Central memory CD8-positive, alpha-beta T cell (primary cell): ENCODE measurements at regions not wholly inside any gene's neighbourhood (a gene's known extent, or its start where the extent isn't known, plus 50 kb on each side); places are given as distances from the start of the nearest gene placed in this dataset.
"Not testable (repeated sequence)": the region's sequence is repeated elsewhere in the genome, so short reads cannot be mapped to it uniquely, and the experiment has no call there.

Experiments used
- ATAC-seq: fragments of 150-1000 bp; cut with Tn5 transposase; replicated peaks from 2 replicates; pipeline ENCODE4 v1.10.0; 2022; ENCODE audit warnings: mild to moderate bottlenecking, moderate FRiP score, moderate number of reproducible peaks; ENCODE audit not compliant: poor library complexity, severe bottlenecking; ENCODE audit errors: extremely low read depth
- DNase-seq, 2 donors: peaks; one replicate each; pipeline ENCODE4 v3.0.0; 2021; ENCODE audit warnings: low spot score in 2 of 2
- H3K27ac Mint-ChIP-seq: one replicate; pipeline ENCODE4 v1.8.0; 2022; ENCODE audit warnings: low read depth, mild to moderate bottlenecking, moderate library complexity, mixed read lengths
- H3K27me3 Mint-ChIP-seq: one replicate; pipeline ENCODE4 v1.8.0; 2022; ENCODE audit warnings: mixed read lengths
- H3K36me3 Mint-ChIP-seq: one replicate; pipeline ENCODE4 v1.8.0; 2022; ENCODE audit warnings: mild to moderate bottlenecking, moderate library complexity, mixed read lengths; ENCODE audit not compliant: insufficient read depth
- H3K4me1 Mint-ChIP-seq: one replicate; pipeline ENCODE4 v1.8.0; 2022; ENCODE audit warnings: mixed read lengths
- H3K4me3 Mint-ChIP-seq: one replicate; pipeline ENCODE4 v1.8.0; 2022; ENCODE audit warnings: mild to moderate bottlenecking, moderate library complexity, mixed read lengths
- H3K9me3 Mint-ChIP-seq: one replicate; pipeline ENCODE4 v1.8.0; 2022; ENCODE audit warnings: mixed read lengths

DNA sequence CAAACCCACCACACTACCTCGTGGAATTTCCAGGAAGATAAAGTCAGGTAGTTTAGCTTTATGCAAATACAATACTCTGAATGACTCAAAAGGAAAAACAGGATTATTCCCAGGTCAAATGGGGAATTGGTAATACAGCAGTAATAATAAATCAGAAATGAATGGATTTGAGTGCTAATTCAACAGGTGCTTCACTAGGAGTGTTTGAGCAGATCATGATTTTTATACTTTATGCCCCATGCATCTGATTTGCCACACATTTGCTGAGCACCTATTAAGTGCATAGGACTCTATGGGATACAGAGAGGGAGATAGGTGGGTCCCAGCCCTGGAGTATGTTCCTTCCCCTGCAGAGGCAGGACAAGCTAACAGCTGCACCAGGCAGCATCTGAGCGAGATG, 381.4 kb upstream of the PODXL start:
- H3K4me3 Mint-ChIP-seq = no peak overlapping the region
- no peaks in the 10 kb centered on the region for H3K36me3 Mint-ChIP-seq
- H3K27ac Mint-ChIP-seq = no peak overlapping the region
- H3K9me3 Mint-ChIP-seq = no peaks in the 10 kb centered on the region
- peaks cover 31% of the 10 kb centered on the region for H3K27me3 Mint-ChIP-seq
- H3K4me1 Mint-ChIP-seq = no peaks in the 10 kb centered on the region
- DNase-seq (no peak), ATAC-seq (no peak)

DNA sequence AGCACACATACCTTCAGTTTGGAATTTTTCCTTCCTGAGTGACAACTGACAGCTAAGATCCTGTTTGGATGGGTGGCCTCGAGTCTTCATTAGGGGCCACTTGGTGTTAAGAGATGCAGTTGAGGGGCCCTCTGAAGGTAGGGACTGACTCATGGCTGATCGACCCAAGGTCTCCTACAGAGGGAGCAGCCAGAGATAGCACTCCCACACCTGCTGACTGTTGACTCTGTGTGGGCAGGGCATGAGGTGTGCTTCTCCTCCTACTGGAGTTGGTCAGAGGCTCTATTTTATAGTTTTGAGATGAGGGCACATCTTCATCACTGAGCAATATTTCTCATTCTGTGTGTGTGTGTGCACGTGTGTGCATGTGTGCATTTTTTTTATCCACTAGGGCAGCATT, 378.8 kb upstream of the PODXL start:
- H3K4me1 Mint-ChIP-seq = no peaks in the 10 kb centered on the region
- ATAC-seq = no peak

DNA sequence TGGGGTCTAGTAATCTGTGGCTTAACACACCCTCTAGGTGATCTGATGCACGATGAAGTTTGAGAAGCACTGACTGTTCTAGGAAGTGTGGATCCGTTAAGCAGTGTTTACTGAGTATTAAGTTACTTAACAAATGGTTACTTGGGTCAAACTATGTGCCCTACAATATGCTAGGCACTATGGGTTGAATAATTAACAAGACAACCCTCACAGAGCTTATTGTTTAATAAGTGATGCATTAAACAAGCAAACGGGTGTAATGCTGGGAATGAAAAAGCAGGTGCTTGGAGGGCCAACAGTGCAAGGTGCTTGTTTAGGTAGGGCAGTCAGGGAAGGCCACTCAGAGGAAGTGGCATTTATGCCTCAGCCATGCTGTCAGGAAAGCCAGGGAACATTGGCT, 378.0 kb upstream of the PODXL start:
- no peak overlapping the region for H3K27ac Mint-ChIP-seq
- ATAC-seq = no peak
- H3K9me3 Mint-ChIP-seq = no peaks in the 10 kb centered on the region
- DNase-seq = no peak
- H3K27me3 Mint-ChIP-seq = no peaks in the 10 kb centered on the region
- no peak overlapping the region for H3K4me3 Mint-ChIP-seq
- no peaks in the 10 kb centered on the region for H3K36me3 Mint-ChIP-seq
- no peaks in the 10 kb centered on the region for H3K4me1 Mint-ChIP-seq

More for the DNA sequence above, 378.8 kb upstream of the PODXL start:
- H3K27ac Mint-ChIP-seq = no peak overlapping the region
- H3K9me3 Mint-ChIP-seq = no peaks in the 10 kb centered on the region
- H3K4me3 Mint-ChIP-seq = no peak overlapping the region
- H3K27me3 Mint-ChIP-seq = peaks cover 6% of the 10 kb centered on the region
- H3K36me3 Mint-ChIP-seq = no peaks in the 10 kb centered on the region
- no peak for DNase-seq

DNA sequence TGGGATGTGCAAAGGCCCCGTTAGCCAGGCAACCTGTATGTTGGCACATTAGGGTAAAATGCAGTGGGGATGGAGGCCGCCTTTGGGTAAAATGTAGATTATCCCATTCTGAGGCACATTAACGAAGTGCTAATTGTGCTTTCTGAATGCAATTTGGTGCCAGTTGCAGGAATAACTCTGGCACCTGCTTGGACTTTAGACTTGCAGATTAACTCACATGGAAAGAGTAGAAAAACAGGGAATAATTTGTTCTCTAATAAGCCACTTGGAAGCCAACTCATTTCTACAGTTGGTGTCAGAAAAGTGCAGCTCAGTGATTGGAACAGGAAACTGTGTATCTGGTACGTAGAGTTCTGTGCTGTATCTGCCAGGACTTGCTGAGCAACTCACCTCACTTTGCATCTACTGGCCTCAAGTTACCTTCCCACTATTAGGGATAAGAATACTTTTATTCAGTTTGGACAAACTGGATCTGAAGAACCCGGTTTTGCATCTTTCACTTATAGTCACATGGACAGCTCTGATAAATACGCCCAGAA, 377.4 kb upstream of the PODXL start:
- no peak overlapping the region for H3K4me3 Mint-ChIP-seq
- no peaks in the 10 kb centered on the region for H3K9me3 Mint-ChIP-seq
- H3K27ac Mint-ChIP-seq = no peak overlapping the region
- no peaks in the 10 kb centered on the region for H3K4me1 Mint-ChIP-seq
- ATAC-seq (no peak), DNase-seq (no peak)
- no peaks in the 10 kb centered on the region for H3K27me3 Mint-ChIP-seq
- no peaks in the 10 kb centered on the region for H3K36me3 Mint-ChIP-seq

DNA sequence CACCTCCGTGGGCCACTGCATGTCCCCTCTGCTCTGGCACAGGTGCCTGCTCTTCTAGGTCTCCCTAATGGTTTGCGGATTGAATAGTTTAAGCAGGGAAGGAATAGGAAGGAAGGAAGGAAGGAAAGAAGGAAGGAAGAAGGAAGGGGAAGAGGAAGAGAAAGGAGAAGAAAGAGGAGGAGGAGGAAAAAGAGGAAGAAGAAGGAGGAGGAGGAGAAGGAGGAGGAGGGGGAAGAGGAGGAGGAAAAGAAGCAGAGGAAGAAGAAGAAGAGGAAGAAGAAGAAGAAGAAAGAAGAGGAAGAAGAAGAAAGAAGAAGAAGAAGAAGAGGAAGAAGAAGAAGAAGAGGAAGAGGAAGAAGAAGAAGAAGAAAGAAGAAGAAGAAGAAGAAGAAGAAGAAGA, 376.8 kb upstream of the PODXL start:
- H3K9me3 Mint-ChIP-seq, ATAC-seq, H3K4me1 Mint-ChIP-seq, H3K4me3 Mint-ChIP-seq, DNase-seq, H3K27me3 Mint-ChIP-seq, H3K27ac Mint-ChIP-seq, H3K36me3 Mint-ChIP-seq: not testable (repeated sequence)

DNA sequence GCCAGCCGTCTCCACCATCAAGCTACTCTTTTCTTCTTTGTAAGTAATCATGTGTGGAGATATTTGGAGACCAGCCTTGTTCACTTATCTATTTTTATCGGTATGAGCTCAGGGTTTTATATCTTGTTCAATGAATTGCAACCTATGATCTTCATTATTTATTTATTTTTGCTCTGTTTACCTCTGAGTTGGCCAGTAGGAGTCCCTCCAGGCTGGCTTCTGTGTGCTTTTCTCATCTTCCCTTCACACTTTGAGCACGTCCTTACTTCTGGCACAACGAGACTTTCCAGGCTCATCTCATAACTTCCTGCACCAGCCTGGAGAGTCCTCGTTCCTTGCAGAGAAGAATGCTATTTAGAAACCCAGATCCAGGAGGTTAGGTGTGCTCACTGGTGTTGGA, 375.8 kb upstream of the PODXL start:
- Mint-ChIP-seq H3K27me3 (peaks cover 13% of the 10 kb centered on the region), H3K9me3 (no peaks in the 10 kb centered on the region)
- no peak for ATAC-seq

DNA sequence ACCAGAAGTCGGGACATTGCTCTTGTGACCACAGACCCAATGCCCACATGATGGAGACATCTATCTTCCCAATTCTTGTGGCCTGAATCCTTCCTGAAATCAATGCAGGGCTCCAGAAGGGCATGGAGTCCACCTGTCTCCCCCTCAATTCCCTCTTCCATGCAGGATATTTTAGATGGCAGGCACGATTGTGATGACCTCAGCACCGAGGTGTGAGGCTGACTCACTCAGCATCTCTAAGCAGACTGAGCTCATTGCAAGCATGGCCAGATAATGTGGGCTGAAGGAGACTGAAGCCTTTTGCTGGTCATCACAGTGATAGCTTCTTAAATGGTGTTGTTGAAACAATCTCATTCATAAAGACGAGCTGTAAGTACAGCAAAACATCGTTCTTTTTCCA, 374.9 kb upstream of the PODXL start:
- Mint-ChIP-seq H3K9me3 (no peaks in the 10 kb centered on the region), H3K27me3 (peaks cover 15% of the 10 kb centered on the region), H3K4me3 (no peak overlapping the region), H3K27ac (no peak overlapping the region), H3K36me3 (no peaks in the 10 kb centered on the region), H3K4me1 (no peaks in the 10 kb centered on the region)
- DNase-seq (no peak), ATAC-seq (no peak)

More for the DNA sequence above, 375.8 kb upstream of the PODXL start:
- Mint-ChIP-seq H3K36me3 (no peaks in the 10 kb centered on the region), H3K27ac (no peak overlapping the region), H3K4me1 (no peaks in the 10 kb centered on the region), H3K4me3 (no peak overlapping the region)
- no peak for DNase-seq

DNA sequence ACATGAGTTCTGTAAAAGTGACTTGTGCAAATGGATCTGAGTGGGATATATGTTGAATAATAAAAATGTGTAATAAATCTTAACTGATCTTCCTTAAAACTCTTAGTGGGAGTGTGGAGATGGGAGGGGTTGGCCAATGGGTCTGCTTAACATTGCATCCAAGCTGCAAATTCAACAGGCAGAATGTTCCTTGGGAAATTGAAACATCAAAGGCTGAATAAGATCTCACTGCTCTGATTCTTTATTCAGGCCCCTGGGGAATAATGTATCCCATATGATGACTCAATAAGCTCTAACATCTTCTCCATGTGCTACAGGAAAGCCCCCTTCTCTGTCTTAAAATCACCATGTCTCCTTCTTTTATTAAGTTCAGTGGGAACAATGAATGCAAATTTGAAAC, 373.2 kb upstream of the PODXL start:
- no peaks in the 10 kb centered on the region for H3K36me3 Mint-ChIP-seq
- DNase-seq = no peak
- H3K4me1 Mint-ChIP-seq = peaks cover 3% of the 10 kb centered on the region
- peaks cover 15% of the 10 kb centered on the region for H3K27me3 Mint-ChIP-seq
- no peak overlapping the region for H3K4me3 Mint-ChIP-seq
- no peak overlapping the region for H3K27ac Mint-ChIP-seq
- no peak for ATAC-seq
- no peaks in the 10 kb centered on the region for H3K9me3 Mint-ChIP-seq

DNA sequence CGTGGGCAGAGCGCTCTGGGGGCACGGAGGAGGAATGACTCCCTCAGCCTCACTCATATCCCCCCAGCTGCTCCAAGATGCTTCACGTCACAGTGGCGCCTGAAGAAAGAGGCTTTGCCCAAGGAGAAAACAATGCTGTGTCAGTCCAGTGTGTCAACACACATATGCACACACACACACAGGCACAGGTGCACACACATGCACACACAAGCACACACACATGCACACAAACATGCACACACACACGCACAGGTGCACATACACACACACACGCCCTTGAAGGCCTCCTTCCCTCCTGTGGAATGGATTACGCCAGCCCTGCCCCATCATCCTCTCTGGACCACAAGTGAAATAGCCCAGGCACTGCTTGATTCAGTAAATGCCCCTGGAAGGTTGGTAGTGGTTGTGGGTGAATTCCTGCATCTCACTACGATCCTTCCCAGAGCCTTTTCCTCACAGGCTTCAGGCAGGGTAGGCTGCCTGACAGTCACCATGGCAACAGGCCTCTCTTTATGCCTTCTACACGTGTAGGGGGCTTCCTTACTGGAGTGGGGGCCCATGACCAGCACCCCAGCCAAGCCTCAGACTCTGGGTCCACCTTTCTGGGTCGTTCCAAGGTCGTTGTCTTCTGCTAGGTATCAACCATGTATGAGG, 371.5 kb upstream of the PODXL start:
- H3K27ac Mint-ChIP-seq = no peak overlapping the region
- H3K4me3 Mint-ChIP-seq = no peak overlapping the region
- ATAC-seq (no peak), DNase-seq (no peak)
- H3K4me1 Mint-ChIP-seq = peaks cover 4% of the 10 kb centered on the region
- H3K27me3 Mint-ChIP-seq = peaks cover 15% of the 10 kb centered on the region
- H3K9me3 Mint-ChIP-seq = no peaks in the 10 kb centered on the region
- no peaks in the 10 kb centered on the region for H3K36me3 Mint-ChIP-seq

DNA sequence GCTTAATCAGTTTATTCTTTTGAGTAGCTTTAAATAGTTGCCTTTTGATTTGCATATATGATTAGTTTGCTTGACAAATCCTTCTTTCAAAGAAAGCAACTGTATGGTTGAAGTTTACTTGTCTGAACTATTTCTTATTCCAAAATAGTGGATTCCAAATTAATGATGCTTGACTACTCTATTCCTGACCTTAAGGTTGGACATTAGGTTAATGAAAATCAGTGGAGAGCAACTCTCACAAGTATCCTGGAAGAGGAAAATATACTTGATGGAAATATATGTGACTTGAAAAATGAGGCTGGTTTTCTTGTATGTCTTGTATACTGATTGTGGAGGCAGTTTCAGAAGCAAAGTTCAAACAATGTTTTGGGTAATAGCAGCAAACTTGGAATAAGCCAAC, 369.2 kb upstream of the PODXL start:
- Mint-ChIP-seq H3K27me3 (peaks cover 15% of the 10 kb centered on the region), H3K4me3 (no peak overlapping the region), H3K36me3 (no peaks in the 10 kb centered on the region), H3K4me1 (peaks cover 4% of the 10 kb centered on the region), H3K27ac (no peak overlapping the region), H3K9me3 (no peaks in the 10 kb centered on the region)
- DNase-seq (no peak), ATAC-seq (no peak)

DNA sequence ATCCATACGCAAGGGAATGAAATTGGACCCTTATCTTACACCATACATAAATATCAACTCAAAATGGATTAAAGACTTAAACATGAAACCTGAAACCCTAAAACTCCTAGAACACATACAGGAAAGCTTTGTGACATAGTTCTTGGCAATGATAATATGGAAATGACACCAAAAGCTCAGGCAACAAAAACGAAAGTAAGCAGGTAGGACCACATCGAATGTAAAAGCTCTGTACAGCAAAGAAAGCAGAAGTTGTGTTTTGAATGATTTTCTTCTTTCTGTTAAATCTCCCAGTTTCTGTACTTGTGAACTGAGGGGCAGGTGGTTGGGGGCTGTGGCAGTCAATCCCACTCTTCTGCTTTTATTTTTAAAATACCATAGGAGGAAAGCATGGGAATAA, 368.4 kb upstream of the PODXL start:
- no peaks in the 10 kb centered on the region for H3K36me3 Mint-ChIP-seq

DNA sequence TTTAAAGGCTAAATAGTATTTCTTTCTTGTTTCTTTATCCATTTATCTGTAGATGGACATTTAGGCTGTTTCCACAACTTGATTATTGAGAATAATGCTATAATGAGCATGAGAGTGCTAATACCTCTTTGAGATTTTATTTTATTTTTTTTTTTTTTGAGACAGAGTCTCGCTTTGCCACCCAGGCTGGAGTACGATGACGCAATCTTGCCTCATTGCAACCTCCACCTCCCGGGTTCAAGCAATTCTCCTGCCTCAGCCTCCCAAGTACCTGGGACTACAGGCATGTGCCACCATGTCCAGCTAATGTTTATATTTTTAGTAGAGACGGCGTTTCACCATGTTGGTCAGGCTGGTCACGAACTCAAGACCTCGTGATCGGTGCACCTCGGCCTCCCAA, 366.5 kb upstream of the PODXL start:
- H3K4me1 Mint-ChIP-seq, H3K4me3 Mint-ChIP-seq, H3K27ac Mint-ChIP-seq, H3K27me3 Mint-ChIP-seq, H3K9me3 Mint-ChIP-seq, ATAC-seq, DNase-seq, H3K36me3 Mint-ChIP-seq: not testable (repeated sequence)

More for the DNA sequence above, 368.4 kb upstream of the PODXL start:
- Mint-ChIP-seq H3K9me3 (no peaks in the 10 kb centered on the region), H3K27me3 (peaks cover 15% of the 10 kb centered on the region), H3K4me1 (peaks cover 4% of the 10 kb centered on the region), H3K4me3 (no peak overlapping the region), H3K27ac (no peak overlapping the region)
- DNase-seq = no peak
- ATAC-seq = no peak

DNA sequence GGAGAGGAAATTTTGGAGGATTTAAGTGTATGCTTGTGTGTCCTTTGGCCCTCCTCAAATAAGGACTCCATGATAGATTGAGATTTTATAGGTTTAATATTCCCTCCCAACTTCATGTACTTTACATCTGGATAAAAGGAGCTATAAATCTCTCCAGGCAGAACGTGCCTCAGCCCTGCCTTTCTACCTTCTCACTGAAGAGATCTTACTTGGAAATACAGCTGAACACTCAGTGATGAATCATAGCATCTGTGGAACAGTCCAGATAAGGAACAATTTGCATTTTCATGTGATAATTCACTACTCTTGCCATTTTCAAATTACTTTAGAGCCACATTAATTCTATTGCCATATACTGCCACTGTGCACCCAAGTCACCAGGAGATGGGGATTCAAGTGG, 364.6 kb upstream of the PODXL start:
- Mint-ChIP-seq H3K9me3 (no peaks in the 10 kb centered on the region), H3K4me1 (peaks cover 4% of the 10 kb centered on the region), H3K4me3 (no peak overlapping the region), H3K27ac (no peak overlapping the region), H3K27me3 (no peaks in the 10 kb centered on the region), H3K36me3 (no peaks in the 10 kb centered on the region)
- DNase-seq (no peak), ATAC-seq (no peak)
